Fibroblast of lung (primary cell): ENCODE measurements at regions not wholly inside any gene's neighbourhood (a gene's known extent, or its start where the extent isn't known, plus 50 kb on each side); places are given as distances from the start of the nearest gene placed in this dataset.

Experiments used
- DNase-seq, 2 donors: peaks; one replicate each; pipeline versions ENCODE4 v3.0.0 to v3.0.0-alpha.2; 2010; ENCODE audit warnings: low read depth in 2 of 2
- H2AFZ ChIP-seq: 2 replicates; pipeline ENCODE4 v1.5.1; 2012; ENCODE audit warnings: low read length, control low read depth, inconsistent platforms
- H3K27ac ChIP-seq: 2 replicates; pipeline ENCODE4 v1.5.1; 2011; ENCODE audit warnings: low read length, control low read depth; ENCODE audit not compliant: insufficient read depth
- H3K27me3 ChIP-seq: 2 replicates; pipeline ENCODE4 v1.5.1; 2011; ENCODE audit warnings: mild to moderate bottlenecking, low read length; ENCODE audit not compliant: control insufficient read depth, insufficient read depth
- H3K36me3 ChIP-seq: 2 replicates; pipeline ENCODE4 v1.5.1; 2011; ENCODE audit warnings: low read length; ENCODE audit not compliant: control insufficient read depth, insufficient read depth
- H3K4me1 ChIP-seq: 2 replicates; pipeline ENCODE4 v1.5.1; 2011; ENCODE audit warnings: low read length; ENCODE audit not compliant: control insufficient read depth, insufficient read depth; ENCODE audit errors: extremely low read depth
- H3K4me2 ChIP-seq: 2 replicates; pipeline ENCODE4 v1.5.1; 2011; ENCODE audit warnings: low read length, control low read depth; ENCODE audit not compliant: insufficient read depth; ENCODE audit errors: extremely low read depth
- H3K4me3 ChIP-seq, 4 experiments: fragments of 200-600 bp in 1 of 4; sonication (generic) in 1 of 4; replicated peaks in 1 of 4; 2 replicates each; pipeline ENCODE4 v1.5.1; 2011 to 2016; ENCODE audit warnings: low read length in 4 of 4, low read depth in 3 of 4, mild to moderate bottlenecking in 3 of 4, control low read depth in 2 of 4, inconsistent platforms in 1 of 4, mixed read lengths in 1 of 4; ENCODE audit not compliant: insufficient read depth in 1 of 4; ENCODE audit errors: control extremely low read depth in 1 of 4
- H3K79me2 ChIP-seq: 2 replicates; pipeline ENCODE4 v1.5.1; 2012; ENCODE audit warnings: mild to moderate bottlenecking, low read length, inconsistent platforms; ENCODE audit not compliant: control insufficient read depth, insufficient read depth
- H3K9ac ChIP-seq: 2 replicates; pipeline ENCODE4 v1.5.1; 2011; ENCODE audit warnings: mild to moderate bottlenecking, low read length, control low read depth; ENCODE audit not compliant: insufficient read depth
- H3K9me3 ChIP-seq: 2 replicates; pipeline ENCODE4 v1.5.1; 2012; ENCODE audit warnings: low read depth, low read length; ENCODE audit not compliant: control insufficient read depth, insufficient read depth
- H4K20me1 ChIP-seq: 2 replicates; pipeline ENCODE4 v1.5.1; 2011; ENCODE audit warnings: low read length; ENCODE audit not compliant: control insufficient read depth, insufficient read depth; ENCODE audit errors: extremely low read depth
- EZH2 ChIP-seq: IDR thresholded peaks from 2 replicates; pipeline ENCODE4 v1.5.1; 2012; ENCODE audit warnings: low read length, control low read depth, mild to moderate bottlenecking; ENCODE audit errors: missing control alignments
- TF ChIP-seq, protein P1 (sequence below), 2 donors: IDR thresholded peaks in 1 of 2; conservative IDR thresholded peaks in 1 of 2; 1 replicate in 1 of 2; 2 replicates in 1 of 2; pipeline ENCODE4 v1.5.1; 2011 to 2012; ENCODE audit warnings: low read length in 2 of 2, control low read depth in 1 of 2, inconsistent platforms in 1 of 2, low read depth in 1 of 2, mild to moderate bottlenecking in 1 of 2

DNA sequence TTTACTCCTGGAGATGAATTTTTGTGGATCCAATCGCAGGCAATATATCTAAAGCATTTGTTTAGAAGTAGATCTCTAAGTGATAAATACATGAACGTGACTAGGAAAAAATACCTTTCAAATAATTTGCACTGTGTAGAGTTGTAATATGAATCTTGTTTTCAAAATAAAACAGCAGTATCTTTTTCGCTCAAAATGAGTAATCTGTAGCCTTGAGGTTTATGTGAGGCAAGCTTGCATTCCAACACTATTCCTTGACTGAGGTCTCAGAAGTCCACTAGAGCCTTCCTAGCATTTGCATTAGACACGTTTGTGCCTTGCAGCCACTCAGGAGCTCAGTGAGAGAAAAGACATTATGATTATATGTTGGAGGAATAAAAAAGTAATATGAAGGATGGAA lies 138.3 kb upstream of the ROBO1 start:
- peak; percentile 10 to 13 for DNase-seq
- Histone ChIP-seq H3K36me3 (no peaks in the 10 kb centered on the region), H3K9me3 (no peaks in the 10 kb centered on the region), H4K20me1 (no peaks in the 10 kb centered on the region), H3K79me2 (no peaks in the 10 kb centered on the region), H3K4me3 (no peak overlapping the region), H3K4me1 (no peaks in the 10 kb centered on the region), H3K27ac (no peak overlapping the region), H3K27me3 (no peaks in the 10 kb centered on the region), H3K9ac (no peak overlapping the region), H3K4me2 (no peak overlapping the region), H2AFZ (no peak overlapping the region)
- TF ChIP-seq, protein P1, sequence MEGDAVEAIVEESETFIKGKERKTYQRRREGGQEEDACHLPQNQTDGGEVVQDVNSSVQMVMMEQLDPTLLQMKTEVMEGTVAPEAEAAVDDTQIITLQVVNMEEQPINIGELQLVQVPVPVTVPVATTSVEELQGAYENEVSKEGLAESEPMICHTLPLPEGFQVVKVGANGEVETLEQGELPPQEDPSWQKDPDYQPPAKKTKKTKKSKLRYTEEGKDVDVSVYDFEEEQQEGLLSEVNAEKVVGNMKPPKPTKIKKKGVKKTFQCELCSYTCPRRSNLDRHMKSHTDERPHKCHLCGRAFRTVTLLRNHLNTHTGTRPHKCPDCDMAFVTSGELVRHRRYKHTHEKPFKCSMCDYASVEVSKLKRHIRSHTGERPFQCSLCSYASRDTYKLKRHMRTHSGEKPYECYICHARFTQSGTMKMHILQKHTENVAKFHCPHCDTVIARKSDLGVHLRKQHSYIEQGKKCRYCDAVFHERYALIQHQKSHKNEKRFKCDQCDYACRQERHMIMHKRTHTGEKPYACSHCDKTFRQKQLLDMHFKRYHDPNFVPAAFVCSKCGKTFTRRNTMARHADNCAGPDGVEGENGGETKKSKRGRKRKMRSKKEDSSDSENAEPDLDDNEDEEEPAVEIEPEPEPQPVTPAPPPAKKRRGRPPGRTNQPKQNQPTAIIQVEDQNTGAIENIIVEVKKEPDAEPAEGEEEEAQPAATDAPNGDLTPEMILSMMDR (conservative IDR thresholded peaks at IDR 0.05 in 1 of 2, IDR thresholded peaks at IDR 0.05 in 1 of 2; ENCODE audit: low read depth in 1 of 2, low read length in 2 of 2): no peak
- no peak for TF ChIP-seq EZH2

GRCh38 chr3:79902151-79902550 lies 134.4 kb upstream of the ROBO1 start:
- no peak for DNase-seq
- Histone ChIP-seq H3K4me3 (no peak overlapping the region), H3K4me1 (no peaks in the 10 kb centered on the region), H3K36me3 (no peaks in the 10 kb centered on the region), H2AFZ (no peak overlapping the region), H3K79me2 (no peaks in the 10 kb centered on the region), H3K9ac (no peak overlapping the region), H3K4me2 (no peak overlapping the region), H3K9me3 (no peaks in the 10 kb centered on the region), H4K20me1 (no peaks in the 10 kb centered on the region), H3K27ac (no peak overlapping the region), H3K27me3 (no peaks in the 10 kb centered on the region)
- TF ChIP-seq, protein P1 (conservative IDR thresholded peaks at IDR 0.05 in 1 of 2, IDR thresholded peaks at IDR 0.05 in 1 of 2; ENCODE audit: low read depth in 1 of 2, low read length in 2 of 2): no peak
- TF ChIP-seq EZH2: no peak

DNA sequence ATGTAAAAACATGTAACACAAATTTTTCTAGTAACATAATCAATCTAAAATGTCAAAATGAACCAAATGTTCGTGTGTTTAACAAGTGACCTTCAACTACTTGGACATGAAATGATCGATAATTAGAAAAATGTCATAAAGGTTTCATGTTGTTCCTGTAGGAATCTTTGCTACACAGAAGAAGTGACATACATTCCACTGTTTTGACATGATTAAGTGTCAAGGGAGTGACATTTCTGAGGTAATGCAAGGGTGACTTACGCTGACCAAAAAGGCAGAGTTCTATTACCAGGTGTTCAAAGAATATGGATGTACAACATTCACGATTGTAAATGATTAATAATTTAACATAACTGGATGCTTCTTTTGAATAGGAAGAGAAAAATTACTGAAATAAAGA lies 131.1 kb upstream of the ROBO1 start:
- Histone ChIP-seq H3K27me3 (no peaks in the 10 kb centered on the region), H3K4me3 (no peak overlapping the region), H3K9me3 (no peaks in the 10 kb centered on the region), H3K4me2 (no peak overlapping the region), H3K9ac (no peak overlapping the region), H2AFZ (no peak overlapping the region), H3K79me2 (no peaks in the 10 kb centered on the region), H3K27ac (no peak overlapping the region), H4K20me1 (no peaks in the 10 kb centered on the region), H3K4me1 (no peaks in the 10 kb centered on the region), H3K36me3 (no peaks in the 10 kb centered on the region)
- no peak for TF ChIP-seq EZH2
- TF ChIP-seq, protein P1 (conservative IDR thresholded peaks at IDR 0.05 in 1 of 2, IDR thresholded peaks at IDR 0.05 in 1 of 2; ENCODE audit: low read depth in 1 of 2, low read length in 2 of 2): no peak
- no peak for DNase-seq
